Muscle layer of duodenum (tissue), 2 donors: ENCODE measurements at regions not wholly inside any gene's neighbourhood (a gene's known extent, or its start where the extent isn't known, plus 50 kb on each side); places are given as distances from the start of the nearest gene placed in this dataset.

ENCODE experiments used
- H3K27ac ChIP-seq: one replicate; pipeline ENCODE4 v1.7.0; 2013; ENCODE audit warnings: mild to moderate bottlenecking, low read length
- H3K27me3 ChIP-seq: one replicate; pipeline ENCODE4 v1.7.0; 2013; ENCODE audit warnings: low read depth, mild to moderate bottlenecking, control low read depth, low read length
- H3K36me3 ChIP-seq, 2 donors: one replicate each; pipeline ENCODE4 v1.7.0; 2013; ENCODE audit warnings: low read length in 2 of 2, control low read depth in 1 of 2, mild to moderate bottlenecking in 1 of 2; ENCODE audit not compliant: insufficient read depth in 2 of 2, control insufficient read depth in 1 of 2
- H3K4me1 ChIP-seq, 2 donors: one replicate each; pipeline ENCODE4 v1.7.0; 2013; ENCODE audit warnings: low read length in 2 of 2, mild to moderate bottlenecking in 2 of 2, control low read depth in 1 of 2, moderate library complexity in 1 of 2; ENCODE audit not compliant: insufficient read depth in 2 of 2, control insufficient read depth in 1 of 2
- H3K4me3 ChIP-seq, 2 donors: one replicate each; pipeline ENCODE4 v1.7.0; 2013; ENCODE audit warnings: low read length in 2 of 2, low read depth in 1 of 2, mild to moderate bottlenecking in 1 of 2
- H3K9me3 ChIP-seq, 2 donors: one replicate each; pipeline ENCODE4 v1.7.0; 2013; ENCODE audit warnings: low read length in 2 of 2, control low read depth in 1 of 2, mild to moderate bottlenecking in 1 of 2; ENCODE audit not compliant: control insufficient read depth in 1 of 2
- donor health status: healthy.

DNA sequence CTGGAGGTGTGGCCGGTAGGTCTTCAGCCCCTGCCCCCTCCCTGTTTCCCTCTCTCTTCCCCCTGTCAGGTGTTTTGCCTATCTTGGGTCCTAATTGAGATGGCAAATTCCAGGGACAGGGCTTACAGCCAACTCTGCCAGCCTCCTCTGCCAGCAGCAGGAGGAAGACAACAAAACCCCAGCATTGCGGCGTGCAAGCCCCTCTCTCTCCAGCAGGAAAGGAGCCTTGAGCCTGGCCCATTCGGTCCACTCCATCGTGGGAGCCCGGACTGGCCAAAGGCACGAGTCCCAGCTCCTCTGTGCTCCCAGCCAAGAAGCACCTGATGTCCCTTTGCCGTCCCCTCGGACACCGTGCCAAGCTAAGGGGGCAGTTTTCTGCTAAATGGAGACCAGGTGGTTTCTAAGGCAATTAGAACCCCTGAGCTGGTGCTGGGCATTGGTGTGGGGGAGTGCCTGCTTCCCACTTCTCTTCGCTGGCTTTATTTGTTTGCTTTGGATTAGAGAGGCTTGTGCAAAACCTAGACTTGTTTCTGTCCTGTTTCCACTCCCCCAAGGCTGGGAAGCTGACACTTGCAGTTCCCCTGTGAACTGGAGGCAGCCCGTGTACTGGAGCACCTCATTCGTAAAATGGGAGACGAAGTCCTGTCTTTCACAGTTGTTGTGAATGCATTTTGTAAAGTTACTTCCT is 57.1 kb upstream of the LHX5 start:
- Histone ChIP-seq H3K4me1 (no peaks in the 10 kb centered on the region), H3K4me3 (no peak overlapping the region), H3K27ac (no peak overlapping the region), H3K27me3 (peaks cover 7% of the 10 kb centered on the region), H3K36me3 (no peaks in the 10 kb centered on the region), H3K9me3 (no peaks in the 10 kb centered on the region)

DNA sequence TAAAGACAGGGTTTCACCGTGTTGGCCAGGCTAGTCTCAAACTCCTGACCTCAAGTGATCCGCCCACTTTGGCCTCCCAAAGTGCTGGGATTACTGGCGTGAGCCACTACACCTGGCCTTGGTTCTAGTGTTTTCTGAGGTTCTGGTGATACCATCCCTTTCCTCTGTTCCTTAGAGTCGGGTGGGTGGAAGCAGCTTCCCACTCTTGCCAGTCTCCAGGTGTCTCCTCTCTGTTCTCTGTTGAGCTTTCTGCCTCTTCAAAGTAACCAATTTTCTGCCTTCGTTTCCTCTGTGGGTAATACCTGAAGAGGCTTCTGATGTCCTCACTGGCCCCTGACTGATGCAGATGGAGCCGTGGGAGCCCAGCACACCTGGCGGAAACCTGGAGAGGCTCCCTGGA is 53.4 kb upstream of the LHX5 start:
- H3K9me3 ChIP-seq: no peaks in the 10 kb centered on the region
- no peaks in the 10 kb centered on the region for H3K4me1 ChIP-seq
- peaks cover 9% of the 10 kb centered on the region for H3K27me3 ChIP-seq
- no peaks in the 10 kb centered on the region for H3K36me3 ChIP-seq
- H3K4me3 ChIP-seq: no peak overlapping the region
- H3K27ac ChIP-seq: no peak overlapping the region

- peaks cover 9% of the 10 kb centered on the region for H3K27me3 ChIP-seq
- no peaks in the 10 kb centered on the region for H3K36me3 ChIP-seq
- peaks cover 0 to 2% of the 10 kb centered on the region in 2 donors for H3K4me1 ChIP-seq
- no peaks in the 10 kb centered on the region for H3K9me3 ChIP-seq
- H3K27ac ChIP-seq: no peak overlapping the region
- no peak overlapping the region for H3K4me3 ChIP-seq
Measured at GRCh38 chr12:113524495-113524894, 52.8 kb upstream of the LHX5 start.

GRCh38 chr12:113521708-113522107 is 50.0 kb upstream of the LHX5 start:
- H3K4me3 ChIP-seq: no peak overlapping the region
- H3K4me1 ChIP-seq: peaks cover 0 to 4% of the 10 kb centered on the region in 2 donors
- H3K27me3 ChIP-seq: peaks cover 12% of the 10 kb centered on the region

More at GRCh38 chr12:113521708-113522107, 50.0 kb upstream of the LHX5 start:
- Histone ChIP-seq H3K36me3 (no peaks in the 10 kb centered on the region), H3K9me3 (peaks cover 4% of the 10 kb centered on the region in 2 donors), H3K27ac (no peak overlapping the region)
